ENCODE measurements at regions not wholly inside any gene's neighbourhood (a gene's known extent, or its start where the extent isn't known, plus 50 kb on each side); places are given as distances from the start of the nearest gene placed in this dataset.
"Not testable (repeated sequence)": the region's sequence is repeated elsewhere in the genome, so short reads cannot be mapped to it uniquely, and the experiment has no call there.

- Mint-ChIP-seq H3K36me3 (ENCODE audit: low read depth) (peaks cover 69% of the 10 kb centered on the region), H3K27ac (no peak overlapping the region), H3K4me1 (ENCODE audit: low read depth) (no peaks in the 10 kb centered on the region), H3K4me3 (no peak overlapping the region), H3K27me3 (no peaks in the 10 kb centered on the region), H3K9me3 (peaks cover 4% of the 10 kb centered on the region)
- DNase-seq = no peak
Measured at GRCh38 chr4:122973465-122973864, 51.1 kb upstream of the NUDT6 start.

GRCh38 chr4:122976111-122976510 lies 53.7 kb upstream of the NUDT6 start:
- Mint-ChIP-seq H3K9me3 (peaks cover 4% of the 10 kb centered on the region), H3K27ac (no peak overlapping the region), H3K27me3 (no peaks in the 10 kb centered on the region), H3K4me3 (no peak overlapping the region), H3K4me1 (ENCODE audit: low read depth) (no peaks in the 10 kb centered on the region), H3K36me3 (ENCODE audit: low read depth) (peaks cover 82% of the 10 kb centered on the region)
- no peak for DNase-seq

GRCh38 chr4:122977103-122977502 lies 54.7 kb upstream of the NUDT6 start:
- Mint-ChIP-seq H3K27me3 (no peaks in the 10 kb centered on the region), H3K4me1 (ENCODE audit: low read depth) (no peaks in the 10 kb centered on the region), H3K27ac (no peak overlapping the region), H3K9me3 (peaks cover 4% of the 10 kb centered on the region), H3K36me3 (ENCODE audit: low read depth) (peaks cover 90% of the 10 kb centered on the region), H3K4me3 (no peak overlapping the region)
- DNase-seq = no peak

GRCh38 chr4:122978109-122978508 lies 55.7 kb upstream of the NUDT6 start:
- Mint-ChIP-seq H3K27ac (no peak overlapping the region), H3K27me3 (no peaks in the 10 kb centered on the region), H3K4me3 (no peak overlapping the region), H3K4me1 (ENCODE audit: low read depth) (no peaks in the 10 kb centered on the region), H3K36me3 (ENCODE audit: low read depth) (peaks cover 93% of the 10 kb centered on the region), H3K9me3 (peaks cover 4% of the 10 kb centered on the region)
- DNase-seq = no peak

GRCh38 chr4:122978789-122979188 lies 56.4 kb upstream of the NUDT6 start:
- Mint-ChIP-seq H3K4me1 (ENCODE audit: low read depth) (no peaks in the 10 kb centered on the region), H3K9me3 (peaks cover 7% of the 10 kb centered on the region), H3K36me3 (ENCODE audit: low read depth) (peaks cover 93% of the 10 kb centered on the region), H3K27me3 (no peaks in the 10 kb centered on the region), H3K27ac (no peak overlapping the region), H3K4me3 (no peak overlapping the region)
- DNase-seq = no peak

- H3K9me3 Mint-ChIP-seq = peaks cover 14% of the 10 kb centered on the region
- no peak overlapping the region for H3K4me3 Mint-ChIP-seq
- H3K27ac Mint-ChIP-seq = no peak overlapping the region
- no peak for DNase-seq
- H3K36me3 Mint-ChIP-seq (ENCODE audit: low read depth) = peaks cover 94% of the 10 kb centered on the region
- H3K4me1 Mint-ChIP-seq (ENCODE audit: low read depth) = peaks cover 2% of the 10 kb centered on the region
- H3K27me3 Mint-ChIP-seq = no peaks in the 10 kb centered on the region
Measured at GRCh38 chr4:122980860-122981259, 58.5 kb upstream of the NUDT6 start.

- Mint-ChIP-seq H3K4me1 (ENCODE audit: low read depth) (peaks cover 2% of the 10 kb centered on the region), H3K27me3 (no peaks in the 10 kb centered on the region), H3K36me3 (ENCODE audit: low read depth) (peaks cover 92% of the 10 kb centered on the region), H3K4me3 (no peak overlapping the region), H3K9me3 (peaks cover 39% of the 10 kb centered on the region), H3K27ac (no peak overlapping the region)
- DNase-seq = no peak
Measured at GRCh38 chr4:122988696-122989095, 66.3 kb upstream of the NUDT6 start.

GRCh38 chr4:122990891-122991290 lies 68.5 kb upstream of the NUDT6 start:
- Mint-ChIP-seq H3K9me3 (peaks cover 27% of the 10 kb centered on the region), H3K27ac (no peak overlapping the region), H3K4me3 (no peak overlapping the region), H3K27me3 (no peaks in the 10 kb centered on the region), H3K36me3 (ENCODE audit: low read depth) (peaks cover 79% of the 10 kb centered on the region), H3K4me1 (ENCODE audit: low read depth) (no peaks in the 10 kb centered on the region)
- DNase-seq = no peak

GRCh38 chr4:122992057-122992456 lies 69.7 kb upstream of the NUDT6 start:
- no peaks in the 10 kb centered on the region for H3K27me3 Mint-ChIP-seq
- H3K27ac Mint-ChIP-seq = no peak overlapping the region
- peaks cover 19% of the 10 kb centered on the region for H3K9me3 Mint-ChIP-seq
- DNase-seq = no peak
- H3K36me3 Mint-ChIP-seq (ENCODE audit: low read depth) = peaks cover 80% of the 10 kb centered on the region
- H3K4me1 Mint-ChIP-seq (ENCODE audit: low read depth) = no peaks in the 10 kb centered on the region
- H3K4me3 Mint-ChIP-seq = no peak overlapping the region

GRCh38 chr4:122992641-122993040 lies 70.2 kb upstream of the NUDT6 start:
- no peak overlapping the region for H3K4me3 Mint-ChIP-seq
- DNase-seq = no peak
- H3K27me3 Mint-ChIP-seq = no peaks in the 10 kb centered on the region
- H3K9me3 Mint-ChIP-seq = peaks cover 14% of the 10 kb centered on the region
- H3K27ac Mint-ChIP-seq = no peak overlapping the region
- H3K4me1 Mint-ChIP-seq (ENCODE audit: low read depth) = peaks cover 4% of the 10 kb centered on the region
- peaks cover 80% of the 10 kb centered on the region for H3K36me3 Mint-ChIP-seq (ENCODE audit: low read depth)

GRCh38 chr4:122996350-122996749 lies 74.0 kb upstream of the NUDT6 start:
- H3K4me1 Mint-ChIP-seq (ENCODE audit: low read depth) = peaks cover 7% of the 10 kb centered on the region
- H3K27ac Mint-ChIP-seq = no peak overlapping the region
- peaks cover 57% of the 10 kb centered on the region for H3K36me3 Mint-ChIP-seq (ENCODE audit: low read depth)
- no peaks in the 10 kb centered on the region for H3K27me3 Mint-ChIP-seq
- H3K4me3 Mint-ChIP-seq = no peak overlapping the region
- H3K9me3 Mint-ChIP-seq = no peaks in the 10 kb centered on the region
- no peak for DNase-seq

GRCh38 chr4:122997463-122998101 lies 75.2 kb upstream of the NUDT6 start:
- no peak for DNase-seq
- Mint-ChIP-seq H3K27me3 (no peaks in the 10 kb centered on the region), H3K4me1 (ENCODE audit: low read depth) (peaks cover 7% of the 10 kb centered on the region), H3K9me3 (no peaks in the 10 kb centered on the region), H3K27ac (no peak overlapping the region), H3K4me3 (no peak overlapping the region), H3K36me3 (ENCODE audit: low read depth) (peaks cover 45% of the 10 kb centered on the region)

- H3K36me3 Mint-ChIP-seq (ENCODE audit: low read depth) = peaks cover 66% of the 10 kb centered on the region
- H3K9me3 Mint-ChIP-seq; H3K4me3 Mint-ChIP-seq; H3K4me1 Mint-ChIP-seq (ENCODE audit: low read depth); DNase-seq; H3K27me3 Mint-ChIP-seq; H3K27ac Mint-ChIP-seq: not testable (repeated sequence)
Measured at GRCh38 chr4:123004079-123004478, 81.7 kb upstream of the NUDT6 start.

- not testable (repeated sequence) for H3K27me3 Mint-ChIP-seq; DNase-seq; H3K4me1 Mint-ChIP-seq (ENCODE audit: low read depth); H3K27ac Mint-ChIP-seq; H3K4me3 Mint-ChIP-seq; H3K9me3 Mint-ChIP-seq
- H3K36me3 Mint-ChIP-seq (ENCODE audit: low read depth) = peaks cover 73% of the 10 kb centered on the region
Measured at GRCh38 chr4:123005126-123005525, 82.7 kb upstream of the NUDT6 start.

- no peaks in the 10 kb centered on the region for H3K27me3 Mint-ChIP-seq
- H3K9me3 Mint-ChIP-seq = peaks cover 9% of the 10 kb centered on the region
- no peak overlapping the region for H3K27ac Mint-ChIP-seq
- DNase-seq = no peak
- H3K36me3 Mint-ChIP-seq (ENCODE audit: low read depth) = peaks cover 85% of the 10 kb centered on the region
- no peak overlapping the region for H3K4me3 Mint-ChIP-seq
- H3K4me1 Mint-ChIP-seq (ENCODE audit: low read depth) = peaks cover 4% of the 10 kb centered on the region
Measured at GRCh38 chr4:123007679-123008078, 85.3 kb upstream of the NUDT6 start.

- not testable (repeated sequence) for H3K9me3 Mint-ChIP-seq; H3K27ac Mint-ChIP-seq; H3K4me3 Mint-ChIP-seq; H3K27me3 Mint-ChIP-seq; H3K4me1 Mint-ChIP-seq (ENCODE audit: low read depth); DNase-seq
- H3K36me3 Mint-ChIP-seq (ENCODE audit: low read depth) = peaks cover 64% of the 10 kb centered on the region
Measured at GRCh38 chr4:123012416-123012815, 90.0 kb upstream of the NUDT6 start.
